Bronchial epithelial cell (primary cell): ENCODE measurements at regions not wholly inside any gene's neighbourhood (a gene's known extent, or its start where the extent isn't known, plus 50 kb on each side); places are given as distances from the start of the nearest gene placed in this dataset.
A peak's percentile ranks its signal among the peaks of the same experiment; 100 is the strongest.

Experiments used
- DNase-seq: peaks from one replicate; pipeline ENCODE4 v3.0.0-alpha.2; 2010; ENCODE audit warnings: low read depth
- FAIRE-seq: peaks from 2 replicates; lab custom pipeline; 2011; peaks lifted over from hg19 to GRCh38; lab: Jason Lieb, UNC
- H3K27me3 ChIP-seq: 2 replicates; pipeline ENCODE4 v1.5.1; 2011; ENCODE audit warnings: low read length; ENCODE audit not compliant: control insufficient read depth, insufficient read depth
- H3K36me3 ChIP-seq: 2 replicates; pipeline ENCODE4 v1.5.1; 2011; ENCODE audit warnings: low read length; ENCODE audit not compliant: control insufficient read depth, insufficient read depth
- H3K4me3 ChIP-seq: 2 replicates; pipeline ENCODE4 v1.5.1; 2011; ENCODE audit warnings: mild to moderate bottlenecking, low read depth, low read length, control low read depth
- TF ChIP-seq, protein P1 (sequence below): IDR thresholded peaks from 2 replicates; pipeline ENCODE4 v1.5.1; 2011; ENCODE audit warnings: mild to moderate bottlenecking, moderate library complexity, low read length, control low read depth, inconsistent platforms; ENCODE audit not compliant: insufficient read depth, severe bottlenecking

- TF ChIP-seq, protein P1, sequence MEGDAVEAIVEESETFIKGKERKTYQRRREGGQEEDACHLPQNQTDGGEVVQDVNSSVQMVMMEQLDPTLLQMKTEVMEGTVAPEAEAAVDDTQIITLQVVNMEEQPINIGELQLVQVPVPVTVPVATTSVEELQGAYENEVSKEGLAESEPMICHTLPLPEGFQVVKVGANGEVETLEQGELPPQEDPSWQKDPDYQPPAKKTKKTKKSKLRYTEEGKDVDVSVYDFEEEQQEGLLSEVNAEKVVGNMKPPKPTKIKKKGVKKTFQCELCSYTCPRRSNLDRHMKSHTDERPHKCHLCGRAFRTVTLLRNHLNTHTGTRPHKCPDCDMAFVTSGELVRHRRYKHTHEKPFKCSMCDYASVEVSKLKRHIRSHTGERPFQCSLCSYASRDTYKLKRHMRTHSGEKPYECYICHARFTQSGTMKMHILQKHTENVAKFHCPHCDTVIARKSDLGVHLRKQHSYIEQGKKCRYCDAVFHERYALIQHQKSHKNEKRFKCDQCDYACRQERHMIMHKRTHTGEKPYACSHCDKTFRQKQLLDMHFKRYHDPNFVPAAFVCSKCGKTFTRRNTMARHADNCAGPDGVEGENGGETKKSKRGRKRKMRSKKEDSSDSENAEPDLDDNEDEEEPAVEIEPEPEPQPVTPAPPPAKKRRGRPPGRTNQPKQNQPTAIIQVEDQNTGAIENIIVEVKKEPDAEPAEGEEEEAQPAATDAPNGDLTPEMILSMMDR, result no peak
- FAIRE-seq (no peak), DNase-seq (no peak)
- Histone ChIP-seq H3K27me3 (no peaks in the 10 kb centered on the region), H3K4me3 (no peak overlapping the region), H3K36me3 (no peaks in the 10 kb centered on the region)
These were observed 136.3 kb upstream of the VSTM2B start for GRCh38 chr19:29389495-29389894.

DNA sequence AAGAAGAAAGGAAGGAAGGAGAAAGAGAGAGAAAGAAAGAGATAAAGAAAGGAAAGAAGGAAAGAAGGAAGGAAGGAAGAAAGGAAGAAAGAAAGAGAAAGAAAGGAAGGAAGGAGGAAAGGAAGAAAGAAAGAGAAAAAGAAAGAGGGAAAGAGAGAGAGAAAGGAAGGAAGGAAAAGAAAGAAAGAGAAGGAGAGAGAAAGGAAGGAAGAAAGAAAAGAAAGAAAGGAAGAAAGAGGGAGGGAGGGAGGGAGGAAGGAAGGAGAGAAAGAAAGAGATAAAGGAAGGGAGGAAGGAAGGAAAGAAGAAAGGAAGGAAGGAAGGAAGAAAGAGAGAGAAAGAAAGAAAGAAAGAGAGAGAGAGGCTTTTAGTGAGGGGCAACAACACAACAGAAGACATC is 135.1 kb upstream of the VSTM2B start:
- H3K27me3 ChIP-seq, result no peaks in the 10 kb centered on the region
- TF ChIP-seq, protein P1, result no peak
- DNase-seq (no peak), FAIRE-seq (no peak)
- H3K4me3 ChIP-seq, result no peak overlapping the region
- no peaks in the 10 kb centered on the region for H3K36me3 ChIP-seq

GRCh38 chr19:29393915-29394460 is 131.8 kb upstream of the VSTM2B start:
- H3K4me3 ChIP-seq, result no peak overlapping the region
- H3K36me3 ChIP-seq, result no peaks in the 10 kb centered on the region
- H3K27me3 ChIP-seq, result no peaks in the 10 kb centered on the region
- TF ChIP-seq, protein P1, result no peak
- FAIRE-seq (no peak), DNase-seq (no peak)

- no peak for DNase-seq
- Histone ChIP-seq H3K27me3 (no peaks in the 10 kb centered on the region), H3K36me3 (no peaks in the 10 kb centered on the region), H3K4me3 (no peak overlapping the region)
- TF ChIP-seq, protein P1, result no peak
- no peak for FAIRE-seq
These were observed 130.6 kb upstream of the VSTM2B start for GRCh38 chr19:29395111-29395733.

DNA sequence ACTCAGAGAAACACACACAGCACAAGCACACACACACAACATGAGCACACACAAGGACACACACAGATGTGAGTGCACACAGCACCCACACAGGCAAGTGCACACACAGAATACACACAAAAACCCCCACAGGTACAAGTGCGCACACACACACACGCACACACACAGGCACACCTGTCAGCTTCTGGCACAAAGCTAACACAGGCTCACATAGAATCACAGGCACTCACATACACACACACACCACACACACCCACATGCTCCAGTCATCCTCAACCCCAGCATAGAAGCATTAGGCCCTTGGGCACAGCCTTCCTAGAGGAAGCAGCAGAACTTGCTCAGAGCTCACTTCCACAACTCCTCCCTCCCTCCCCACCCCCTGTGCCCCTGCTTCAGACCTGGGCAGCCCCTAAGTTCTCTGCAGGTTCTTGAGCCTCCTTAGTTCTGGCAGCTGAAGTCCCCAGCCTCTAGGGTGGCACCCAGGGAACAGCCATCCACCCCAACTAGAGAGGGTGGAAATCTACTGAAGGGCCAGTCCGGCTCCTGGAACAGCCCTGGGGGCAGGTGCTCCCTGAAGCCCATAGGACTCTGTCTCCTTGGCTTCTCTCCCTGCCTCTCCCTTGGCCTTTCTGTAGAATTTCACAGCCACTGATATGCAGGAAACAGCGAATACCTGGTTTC is 129.9 kb upstream of the VSTM2B start:
- Histone ChIP-seq H3K4me3 (no peak overlapping the region), H3K27me3 (no peaks in the 10 kb centered on the region), H3K36me3 (no peaks in the 10 kb centered on the region)
- TF ChIP-seq, protein P1, result no peak
- DNase-seq, result no peak
- peak; percentile 32 for FAIRE-seq

GRCh38 chr19:29396925-29397324 is 128.9 kb upstream of the VSTM2B start:
- FAIRE-seq, result no peak
- TF ChIP-seq, protein P1, result no peak

More at GRCh38 chr19:29396925-29397324, 128.9 kb upstream of the VSTM2B start:
- DNase-seq, result no peak
- Histone ChIP-seq H3K36me3 (no peaks in the 10 kb centered on the region), H3K27me3 (no peaks in the 10 kb centered on the region), H3K4me3 (no peak overlapping the region)
